GM18499 (cell line): ENCODE measurements at regions not wholly inside any gene's neighbourhood (a gene's known extent, or its start where the extent isn't known, plus 50 kb on each side); places are given as distances from the start of the nearest gene placed in this dataset.
"Not testable (repeated sequence)": the region's sequence is repeated elsewhere in the genome, so short reads cannot be mapped to it uniquely, and the experiment has no call there.

ENCODE experiments used
- ATAC-seq: cut with Tn5 transposase; IDR thresholded peaks from one replicate; pipeline ENCODE4 v1.9.1; 2021; ENCODE audit warnings: moderate number of reproducible peaks; ENCODE audit not compliant: insufficient read depth, unreplicated experiment

DNA sequence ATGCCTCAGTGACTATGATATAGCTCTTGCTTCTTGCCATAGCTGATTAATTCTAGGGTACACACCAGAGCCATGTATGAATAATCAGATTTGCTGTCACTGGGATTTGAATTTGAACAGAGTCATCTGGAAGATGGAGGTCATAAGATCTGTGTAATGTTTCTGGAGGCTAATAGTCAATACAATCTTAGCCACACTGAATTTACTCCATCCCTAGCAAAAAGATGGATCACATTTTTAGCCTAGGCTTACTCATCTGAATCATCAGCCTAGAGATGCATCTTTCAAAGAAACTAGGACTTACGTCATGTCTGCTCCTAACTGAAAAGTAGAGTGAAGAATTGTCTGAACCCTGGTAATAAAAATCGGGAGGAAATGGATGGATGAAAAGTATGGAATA is 142.3 kb upstream of the ZNF804B start:
- ATAC-seq: no peak

GRCh38 chr7:88615336-88615735 is 144.2 kb upstream of the ZNF804B start:
- no peak for ATAC-seq

- no peak for ATAC-seq
These were observed 144.8 kb upstream of the ZNF804B start for GRCh38 chr7:88614736-88615135.

GRCh38 chr7:88610942-88611341 is 148.6 kb upstream of the ZNF804B start:
- ATAC-seq: no peak

DNA sequence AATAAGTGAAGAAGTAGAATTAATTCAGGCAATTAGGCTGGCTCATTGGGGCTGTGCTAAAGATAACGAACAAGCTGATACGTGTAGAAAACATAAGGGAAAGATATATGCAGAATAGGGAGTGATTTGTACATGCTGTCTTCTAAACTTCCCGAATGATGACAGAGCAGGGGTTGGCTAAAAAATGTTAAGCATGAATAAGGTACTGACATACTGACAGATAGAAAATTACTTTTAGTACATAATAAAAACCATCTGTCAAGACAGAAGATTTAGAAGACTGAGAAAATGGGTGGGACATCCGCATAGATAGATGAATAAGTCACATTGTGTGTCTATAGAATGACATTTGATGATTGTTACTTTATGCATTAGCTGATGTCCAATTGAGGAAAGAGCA is 158.8 kb upstream of the ZNF804B start:
- no peak for ATAC-seq

GRCh38 chr7:88599528-88599927 is 160.0 kb upstream of the ZNF804B start:
- ATAC-seq: no peak

DNA sequence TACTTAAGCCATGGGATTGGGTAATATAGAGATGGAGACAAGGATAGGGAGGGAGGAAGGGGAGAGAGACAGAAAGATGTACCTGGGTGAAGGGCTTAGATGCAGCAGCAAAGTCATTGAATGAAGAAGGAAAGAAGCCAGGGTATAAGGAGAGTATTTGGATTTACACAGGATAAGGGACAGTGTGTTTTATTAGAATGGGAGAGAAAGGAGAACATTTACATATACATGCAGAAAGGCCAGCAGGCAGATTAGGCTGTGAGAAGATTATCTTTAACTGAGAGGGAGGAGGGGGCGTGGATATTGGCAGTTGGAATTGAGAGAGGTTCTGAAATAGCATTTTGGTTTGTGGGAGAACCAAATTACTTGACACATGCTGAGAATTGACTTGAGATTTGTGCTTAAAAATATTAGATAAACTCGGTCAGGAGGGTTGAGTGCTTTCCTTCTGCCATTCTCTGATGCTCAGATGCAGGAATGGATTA is 161.5 kb upstream of the ZNF804B start:
- no peak for ATAC-seq

DNA sequence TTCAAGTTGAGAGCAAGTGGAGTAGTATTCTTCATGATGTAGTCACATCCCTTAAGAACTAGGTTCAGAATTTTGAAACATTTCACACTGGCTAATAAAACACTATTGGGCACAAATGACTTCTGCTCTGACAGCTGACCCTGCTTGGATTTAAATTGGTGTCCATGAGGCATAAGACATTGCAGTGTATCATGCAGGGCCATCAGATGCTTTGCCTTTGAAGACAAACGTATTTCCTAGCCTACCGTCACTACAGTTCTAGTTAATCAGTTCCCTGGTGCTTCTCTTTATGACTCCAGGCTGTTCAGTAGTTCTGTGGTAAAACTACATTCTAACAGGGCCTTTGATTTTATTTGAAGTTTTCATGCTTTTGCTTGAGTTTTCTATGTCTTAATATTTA is 168.5 kb upstream of the ZNF804B start:
- ATAC-seq: no peak

GRCh38 chr7:88589927-88590326 is 169.6 kb upstream of the ZNF804B start:
- ATAC-seq: no peak

- no peak for ATAC-seq
These were observed 172.6 kb upstream of the ZNF804B start for GRCh38 chr7:88586890-88587289.

DNA sequence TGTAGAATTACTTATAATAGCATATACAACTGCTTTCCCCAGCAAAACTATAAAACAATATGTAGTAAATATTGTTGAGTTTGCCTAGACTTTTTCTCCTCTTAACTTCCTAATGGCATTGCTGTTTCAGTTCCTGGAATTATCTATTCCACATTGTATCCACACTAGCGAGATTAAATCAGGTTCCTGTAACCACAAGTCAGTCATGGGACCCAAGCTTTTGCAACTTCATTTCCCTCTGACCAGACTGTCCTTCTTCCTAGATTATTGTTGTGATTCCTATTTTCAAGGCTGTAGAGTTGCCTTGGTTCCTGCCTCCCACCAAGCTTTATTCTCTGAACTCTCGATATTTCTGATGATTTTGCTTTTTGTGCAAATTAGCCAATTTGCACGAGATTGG is 173.3 kb upstream of the ZNF804B start:
- no peak for ATAC-seq

DNA sequence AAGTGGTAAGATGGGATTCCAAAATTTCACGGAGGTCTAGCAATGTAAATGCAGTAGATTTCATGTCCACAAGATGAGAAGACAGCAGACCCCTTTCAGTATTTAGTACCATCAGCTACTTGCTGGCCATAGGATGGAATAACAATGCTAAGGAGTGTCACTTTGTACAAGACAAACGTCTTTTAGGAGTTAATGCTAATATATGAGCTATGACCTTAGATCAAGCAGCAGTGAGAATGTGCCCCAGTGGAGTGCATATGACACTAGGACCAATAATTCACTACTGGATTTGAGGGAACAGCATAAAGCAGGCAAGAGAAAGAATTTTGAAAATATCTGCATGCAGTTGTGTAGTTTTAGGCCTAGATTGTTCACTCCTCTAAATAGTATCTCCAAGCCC is 182.8 kb upstream of the ZNF804B start:
- no peak for ATAC-seq

GRCh38 chr7:88566162-88566729 is 193.3 kb upstream of the ZNF804B start:
- no peak for ATAC-seq

- no peak for ATAC-seq
These were observed 194.1 kb upstream of the ZNF804B start for GRCh38 chr7:88565401-88565800.

GRCh38 chr7:88556441-88556840 is 203.1 kb upstream of the ZNF804B start:
- not testable (repeated sequence) for ATAC-seq

DNA sequence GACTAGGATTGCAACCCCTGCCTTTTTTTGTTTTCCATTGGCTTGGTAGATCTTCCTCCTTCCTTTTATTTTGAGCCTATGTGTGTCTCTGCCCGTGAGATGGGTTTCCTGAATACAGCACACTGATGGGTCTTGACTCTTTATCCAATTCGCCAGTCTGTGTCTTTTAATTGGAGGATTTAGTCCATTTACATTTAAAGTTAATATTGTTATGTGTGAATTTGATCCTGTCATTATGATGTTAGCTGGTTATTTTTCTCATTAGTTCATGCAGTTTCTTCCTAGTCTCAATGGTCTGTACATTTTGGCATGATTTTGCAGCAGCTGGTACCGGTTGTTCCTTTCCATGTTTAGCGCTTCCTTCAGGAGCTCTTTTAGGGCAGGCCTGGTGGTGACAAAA is 204.7 kb upstream of the ZNF804B start:
- ATAC-seq: not testable (repeated sequence)

- no peak for ATAC-seq
These were observed 211.1 kb upstream of the ZNF804B start for GRCh38 chr7:88548399-88548798.

GRCh38 chr7:88546808-88547207 is 212.7 kb upstream of the ZNF804B start:
- ATAC-seq: no peak

DNA sequence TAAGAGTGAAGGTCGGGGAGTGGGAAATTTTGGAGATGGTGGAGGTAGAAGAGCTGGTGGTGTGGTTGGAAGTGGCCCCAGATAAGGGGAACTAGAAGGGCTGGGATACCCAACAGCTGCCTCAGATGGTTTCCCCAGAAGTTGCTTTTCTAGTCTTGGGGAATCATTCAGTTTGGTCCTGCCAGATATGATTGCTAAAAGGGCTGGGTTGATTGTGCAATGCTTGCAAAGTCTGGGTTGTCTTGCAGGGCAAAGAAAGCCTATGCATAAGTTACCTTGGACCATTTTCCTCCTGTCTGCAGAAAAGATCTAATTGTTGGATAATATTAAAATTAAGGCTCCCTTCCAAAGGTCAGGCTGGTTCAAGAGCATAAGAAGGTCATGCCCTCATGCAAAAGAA is 213.8 kb upstream of the ZNF804B start:
- ATAC-seq: no peak

GRCh38 chr7:88540012-88540411 is 219.5 kb upstream of the ZNF804B start:
- ATAC-seq: no peak

DNA sequence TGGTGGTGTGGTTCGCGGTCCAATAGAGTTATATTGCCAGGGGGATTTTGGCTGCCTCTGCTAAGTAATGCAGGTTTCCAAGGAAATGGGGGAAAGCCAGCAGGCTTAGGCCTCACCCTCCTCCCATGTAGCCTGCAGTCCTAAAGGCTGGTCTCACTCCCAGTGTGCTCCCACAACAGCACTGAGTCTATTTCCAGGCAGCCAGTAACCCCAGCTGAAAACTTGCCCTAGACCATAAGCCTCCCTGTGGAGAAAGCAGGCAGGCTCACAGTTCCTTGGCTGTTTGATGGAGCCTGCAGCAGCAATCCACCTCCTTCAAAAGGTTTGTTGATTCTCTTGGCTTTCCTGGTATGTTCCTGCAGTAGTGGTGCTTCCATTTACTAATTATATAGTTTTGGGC is 220.0 kb upstream of the ZNF804B start:
- ATAC-seq: no peak

DNA sequence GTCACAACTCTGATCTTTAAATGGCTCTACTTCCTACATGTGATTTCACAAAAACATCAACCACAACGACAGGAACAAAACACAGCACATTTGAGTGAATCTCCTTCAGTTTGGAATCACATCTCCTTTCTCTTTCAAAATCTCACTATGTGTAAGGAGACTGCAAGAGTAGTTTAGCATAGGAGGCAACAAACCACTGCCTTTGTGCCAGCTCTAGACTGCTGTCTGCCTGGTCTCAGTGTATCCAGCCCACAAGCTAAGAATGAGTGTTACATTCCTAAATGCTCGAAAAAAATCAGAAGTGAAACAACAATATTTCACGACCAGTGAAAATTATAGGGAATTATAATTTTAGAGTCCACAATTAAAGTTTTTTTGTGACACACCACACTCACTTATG is 217.0 kb upstream of the STEAP4 start:
- no peak for ATAC-seq

GRCh38 chr7:88522771-88523293 is 216.1 kb upstream of the STEAP4 start:
- no peak for ATAC-seq
